ENCODE measurements at regions not wholly inside any gene's neighbourhood (a gene's known extent, or its start where the extent isn't known, plus 50 kb on each side); places are given as distances from the start of the nearest gene placed in this dataset.
A peak's percentile ranks its signal among the peaks of the same experiment; 100 is the strongest.

DNA sequence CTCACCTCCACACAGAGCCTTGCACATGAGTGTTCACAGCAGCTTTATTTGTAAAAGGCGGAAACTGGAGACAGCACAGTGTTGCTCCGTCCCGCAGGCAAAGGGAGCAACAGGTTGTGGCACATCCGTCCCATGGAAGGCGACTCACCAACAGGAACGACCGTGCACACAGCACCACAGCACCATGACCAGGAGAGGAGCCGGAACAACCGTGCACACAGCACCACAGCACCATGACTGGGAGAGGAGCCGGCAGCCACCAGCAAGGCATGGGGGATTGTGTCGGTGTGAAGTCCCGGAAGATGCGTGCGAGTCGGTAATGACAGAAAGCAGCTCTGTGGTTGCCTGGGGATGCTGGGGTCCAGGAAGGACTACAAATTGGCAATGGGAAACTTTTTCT lies 158.5 kb downstream of the C9orf50 start:
- Histone ChIP-seq H4K20me1 (ENCODE audit: insufficient read depth, low read length) (no peaks in the 10 kb centered on the region), H3K4me1 (ENCODE audit: low read length) (peaks cover 10% of the 10 kb centered on the region), H3K79me2 (ENCODE audit: low read length) (no peaks in the 10 kb centered on the region), H3K9me3 (ENCODE audit: insufficient read depth, low read length) (no peaks in the 10 kb centered on the region), H3K4me3 (ENCODE audit: low read length) (no peak overlapping the region), H3K27me3 (ENCODE audit: low read depth, low read length) (peaks cover 20% of the 10 kb centered on the region; the same call in 1 of the 2 replicates), H3K36me3 (replicated peaks; ENCODE audit: low read depth, low read length) (no peaks in the 10 kb centered on the region), H3K27ac (ENCODE audit: low read length) (no peak overlapping the region), H2AFZ (ENCODE audit: low read depth, low read length) (no peak overlapping the region), H3K4me2 (ENCODE audit: low read length) (no peak overlapping the region), H3K9ac (ENCODE audit: low read length) (no peak overlapping the region)
- TF ChIP-seq EZH2phosphoT487 (IDR thresholded peaks at IDR 0.05; ENCODE audit: low read depth): no peak
- TF ChIP-seq, protein P1, sequence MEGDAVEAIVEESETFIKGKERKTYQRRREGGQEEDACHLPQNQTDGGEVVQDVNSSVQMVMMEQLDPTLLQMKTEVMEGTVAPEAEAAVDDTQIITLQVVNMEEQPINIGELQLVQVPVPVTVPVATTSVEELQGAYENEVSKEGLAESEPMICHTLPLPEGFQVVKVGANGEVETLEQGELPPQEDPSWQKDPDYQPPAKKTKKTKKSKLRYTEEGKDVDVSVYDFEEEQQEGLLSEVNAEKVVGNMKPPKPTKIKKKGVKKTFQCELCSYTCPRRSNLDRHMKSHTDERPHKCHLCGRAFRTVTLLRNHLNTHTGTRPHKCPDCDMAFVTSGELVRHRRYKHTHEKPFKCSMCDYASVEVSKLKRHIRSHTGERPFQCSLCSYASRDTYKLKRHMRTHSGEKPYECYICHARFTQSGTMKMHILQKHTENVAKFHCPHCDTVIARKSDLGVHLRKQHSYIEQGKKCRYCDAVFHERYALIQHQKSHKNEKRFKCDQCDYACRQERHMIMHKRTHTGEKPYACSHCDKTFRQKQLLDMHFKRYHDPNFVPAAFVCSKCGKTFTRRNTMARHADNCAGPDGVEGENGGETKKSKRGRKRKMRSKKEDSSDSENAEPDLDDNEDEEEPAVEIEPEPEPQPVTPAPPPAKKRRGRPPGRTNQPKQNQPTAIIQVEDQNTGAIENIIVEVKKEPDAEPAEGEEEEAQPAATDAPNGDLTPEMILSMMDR (IDR thresholded peaks at IDR 0.05; ENCODE audit: low read depth, low read length): no peak

DNA sequence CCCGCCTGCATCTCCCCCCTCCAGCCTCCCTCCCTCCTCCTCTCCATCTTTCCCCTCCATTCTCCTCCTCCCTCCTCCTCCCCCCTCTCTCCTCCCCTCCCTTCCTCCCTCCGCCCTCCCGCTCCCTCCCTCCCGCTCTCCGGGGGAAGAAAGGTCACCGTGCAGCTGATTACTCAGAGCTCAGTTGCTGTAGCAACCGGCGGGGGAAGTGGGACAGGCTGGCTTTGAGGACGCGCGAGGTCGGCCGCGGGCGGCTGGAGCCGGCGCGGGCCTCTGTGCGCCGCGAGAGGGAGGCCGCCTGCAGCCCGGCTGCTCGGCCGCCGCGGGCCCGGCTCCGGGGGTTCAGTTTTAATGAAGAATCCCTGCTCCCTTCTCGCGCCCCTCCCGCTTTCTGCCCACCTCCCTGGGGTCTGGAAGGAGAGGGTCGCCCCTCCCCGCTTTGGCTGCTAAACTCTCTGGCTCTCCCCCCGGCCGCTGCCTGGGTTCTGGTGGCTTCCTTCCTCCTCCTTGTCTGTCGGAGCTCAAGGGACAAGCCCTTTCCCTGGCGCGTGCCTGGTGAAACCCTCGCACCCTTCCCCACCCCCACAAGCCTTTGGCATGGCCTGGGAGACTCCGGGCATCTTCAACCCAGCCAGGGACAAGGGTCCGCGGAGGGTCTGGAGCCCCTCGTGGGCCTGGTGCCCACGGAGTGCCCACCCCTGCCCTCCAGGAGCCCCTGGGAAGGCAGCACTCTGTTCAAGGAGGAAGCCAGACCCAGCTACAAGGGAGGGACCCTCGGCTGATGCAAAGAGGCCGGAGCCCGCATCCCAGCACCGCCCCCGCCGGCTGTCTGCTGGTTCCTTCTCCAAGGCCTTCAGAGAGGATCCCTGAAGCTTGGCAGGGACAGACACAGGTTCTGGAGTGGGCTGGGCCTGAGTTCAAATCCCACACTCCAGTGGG lies 160.3 kb downstream of the C9orf50 start:
- peak overlapping the region; percentile 62 for H2AFZ ChIP-seq (ENCODE audit: low read depth, low read length)
- peak overlapping the region; percentile 77 for H3K4me3 ChIP-seq (ENCODE audit: low read length)
- H3K36me3 ChIP-seq (replicated peaks; ENCODE audit: low read depth, low read length): no peaks in the 10 kb centered on the region
- peaks cover 31% of the 10 kb centered on the region; the same call in 1 of the 2 replicates for H3K27me3 ChIP-seq (ENCODE audit: low read depth, low read length)
- H3K27ac ChIP-seq (ENCODE audit: low read length): no peak overlapping the region
- no peak for TF ChIP-seq EZH2phosphoT487 (IDR thresholded peaks at IDR 0.05; ENCODE audit: low read depth)
- TF ChIP-seq, protein P1 (IDR thresholded peaks at IDR 0.05; ENCODE audit: low read depth, low read length): no peak
- H3K9me3 ChIP-seq (ENCODE audit: insufficient read depth, low read length): no peaks in the 10 kb centered on the region
- no peaks in the 10 kb centered on the region for H4K20me1 ChIP-seq (ENCODE audit: insufficient read depth, low read length)
- peak overlapping the region; percentile 57 for H3K9ac ChIP-seq (ENCODE audit: low read length)
- H3K79me2 ChIP-seq (ENCODE audit: low read length): no peaks in the 10 kb centered on the region
- peaks cover 10% of the 10 kb centered on the region for H3K4me1 ChIP-seq (ENCODE audit: low read length)
- H3K4me2 ChIP-seq (ENCODE audit: low read length): peak overlapping the region; percentile 90

DNA sequence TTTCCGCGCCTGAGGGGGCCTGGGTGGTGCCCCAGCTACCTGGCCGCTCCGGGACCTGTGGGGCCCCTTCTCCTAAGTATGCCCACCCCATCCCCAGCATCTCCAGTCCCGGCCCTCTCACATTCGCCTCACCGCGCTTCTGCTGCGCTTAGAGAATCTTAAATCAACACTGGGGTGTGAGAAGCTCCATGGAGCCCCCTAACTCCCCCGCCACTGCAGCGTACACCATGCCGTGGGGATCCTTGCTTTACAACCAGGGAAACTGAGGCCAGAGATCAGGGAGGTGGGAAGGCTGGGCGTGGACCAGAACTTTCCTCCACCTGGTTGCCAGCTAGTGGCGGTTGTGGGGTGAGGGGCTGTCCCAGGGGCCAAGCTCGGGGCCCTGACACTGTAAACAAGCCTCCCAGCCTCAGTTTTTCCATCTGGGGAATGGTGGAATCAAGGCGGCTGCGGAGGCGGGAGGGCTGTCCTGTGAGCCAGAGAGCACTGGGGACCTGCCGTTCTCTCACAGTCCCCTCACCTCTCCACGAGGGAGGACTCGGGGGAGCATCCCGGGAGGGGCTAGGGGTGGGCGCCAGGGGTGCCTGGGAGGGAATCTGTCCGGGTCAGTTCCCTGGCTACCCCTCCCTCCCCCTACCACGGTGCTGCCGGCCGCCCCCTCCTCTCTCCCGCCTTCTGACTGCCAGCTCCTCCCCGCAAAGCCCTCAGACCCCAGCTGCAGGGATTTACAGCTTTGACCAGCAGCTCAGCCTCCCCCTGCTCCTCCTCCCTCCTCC lies 161.2 kb downstream of the C9orf50 start:
- Histone ChIP-seq H3K4me3 (ENCODE audit: low read length) (peak overlapping the region; percentile 77), H3K36me3 (replicated peaks; ENCODE audit: low read depth, low read length) (no peaks in the 10 kb centered on the region), H3K27ac (ENCODE audit: low read length) (no peak overlapping the region), H3K9ac (ENCODE audit: low read length) (no peak overlapping the region), H2AFZ (ENCODE audit: low read depth, low read length) (no peak overlapping the region), H3K4me2 (ENCODE audit: low read length) (peak overlapping the region; percentile 90), H3K27me3 (ENCODE audit: low read depth, low read length) (peaks cover 25% of the 10 kb centered on the region; the same call in 1 of the 2 replicates), H3K4me1 (ENCODE audit: low read length) (peaks cover 10% of the 10 kb centered on the region), H3K79me2 (ENCODE audit: low read length) (no peaks in the 10 kb centered on the region), H4K20me1 (ENCODE audit: insufficient read depth, low read length) (no peaks in the 10 kb centered on the region), H3K9me3 (ENCODE audit: insufficient read depth, low read length) (no peaks in the 10 kb centered on the region)
- no peak for TF ChIP-seq EZH2phosphoT487 (IDR thresholded peaks at IDR 0.05; ENCODE audit: low read depth)
- TF ChIP-seq, protein P1 (IDR thresholded peaks at IDR 0.05; ENCODE audit: low read depth, low read length): no peak
